Activated naive CD8-positive, alpha-beta T cell treated with anti-CD3 and anti-CD28 coated beads, Interleukin-2, amount 10 ng/mL, durations not matched to agents 7 days and 5 days (primary cell): ENCODE measurements at regions not wholly inside any gene's neighbourhood (a gene's known extent, or its start where the extent isn't known, plus 50 kb on each side); places are given as distances from the start of the nearest gene placed in this dataset.
"Not testable (repeated sequence)": the region's sequence is repeated elsewhere in the genome, so short reads cannot be mapped to it uniquely, and the experiment has no call there.

Experiments used
- ATAC-seq: fragments of 150-1000 bp; cut with Tn5 transposase; one replicate; pipeline ENCODE4 v1.10.0; 2021; ENCODE audit warnings: low read depth, moderate library complexity
- POLR2A ChIA-PET: fragments of 350-600 bp; sonication (Branson Sonifier 250); formaldehyde crosslinking; loops from one replicate; lab custom pipeline; 2021; ENCODE audit warnings: antibody characterized with exemption; lab: Charles Lee
- DNase-seq: peaks from one replicate; pipeline ENCODE4 v3.0.0; 2021
- H3K27ac Mint-ChIP-seq: one replicate; pipeline ENCODE4 v1.8.0; 2022; ENCODE audit warnings: mild to moderate bottlenecking, mixed read lengths
- H3K27me3 Mint-ChIP-seq: one replicate; pipeline ENCODE4 v1.8.0; 2022; ENCODE audit warnings: mild to moderate bottlenecking, moderate library complexity, mixed read lengths
- H3K36me3 Mint-ChIP-seq: one replicate; pipeline ENCODE4 v1.8.0; 2021; ENCODE audit warnings: mild to moderate bottlenecking, mixed read lengths
- H3K4me1 Mint-ChIP-seq: one replicate; pipeline ENCODE4 v1.8.0; 2021; ENCODE audit warnings: mixed read lengths
- H3K4me3 Mint-ChIP-seq: one replicate; pipeline ENCODE4 v1.8.0; 2022; ENCODE audit warnings: mild to moderate bottlenecking, moderate library complexity, mixed read lengths
- H3K9me3 Mint-ChIP-seq: one replicate; pipeline ENCODE4 v1.8.0; 2021; ENCODE audit warnings: mixed read lengths

DNA sequence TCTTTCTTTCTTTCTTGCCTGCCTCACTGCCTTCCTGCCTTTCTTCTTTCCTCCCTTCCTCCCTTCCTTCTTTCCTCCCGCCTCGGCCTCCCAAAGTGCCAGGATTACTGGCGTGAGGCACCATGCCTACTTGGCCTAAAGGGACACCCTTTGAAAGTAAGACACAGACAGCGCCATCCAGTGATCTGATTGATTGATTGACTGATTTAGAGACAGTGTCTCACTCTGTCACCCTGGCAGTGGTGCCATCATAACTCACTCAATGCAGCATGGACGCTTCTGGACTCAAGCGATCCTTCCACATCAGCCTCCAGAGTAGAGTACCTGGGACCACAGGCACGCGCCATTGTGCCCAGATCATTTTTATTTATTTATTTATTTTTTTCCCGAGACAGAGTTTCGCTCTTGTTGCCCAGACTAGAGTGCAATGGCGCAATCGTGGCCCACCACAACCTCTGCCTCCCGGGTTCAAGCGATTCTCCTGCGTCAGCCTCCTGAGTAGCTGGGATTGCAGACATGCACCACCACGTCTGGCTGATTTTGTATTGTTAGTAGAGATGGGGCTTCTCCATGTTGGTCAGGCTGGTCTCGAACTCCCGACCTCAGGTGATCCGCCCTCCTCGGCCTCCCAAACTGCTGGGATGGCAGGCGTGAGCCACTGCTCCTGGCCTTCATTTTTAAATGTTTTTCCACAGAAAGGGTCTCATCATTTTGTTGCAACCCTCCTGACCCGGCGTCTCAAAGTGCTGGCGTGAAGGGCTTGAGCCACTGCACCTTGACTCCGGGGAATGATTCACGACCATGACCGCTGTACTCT, 3914.7 kb upstream of the OR11H1 start:
- H3K27ac Mint-ChIP-seq, H3K27me3 Mint-ChIP-seq, H3K4me1 Mint-ChIP-seq, POLR2A ChIA-PET, DNase-seq, ATAC-seq, H3K4me3 Mint-ChIP-seq: not testable (repeated sequence)
- Mint-ChIP-seq H3K36me3 (peaks cover 12% of the 10 kb centered on the region), H3K9me3 (peaks cover 45% of the 10 kb centered on the region)

- DNase-seq (no peak), ATAC-seq (no peak)
- peaks cover 12% of the 10 kb centered on the region for H3K36me3 Mint-ChIP-seq
- POLR2A ChIA-PET, result no interaction called here
- no peak overlapping the region for H3K4me3 Mint-ChIP-seq
- H3K4me1 Mint-ChIP-seq, result no peaks in the 10 kb centered on the region
- H3K27me3 Mint-ChIP-seq, result no peaks in the 10 kb centered on the region
- peaks cover 47% of the 10 kb centered on the region for H3K9me3 Mint-ChIP-seq
- no peak overlapping the region for H3K27ac Mint-ChIP-seq
These were observed 3913.9 kb upstream of the OR11H1 start for GRCh38 chr22:11613898-11614755.

- ATAC-seq, H3K27me3 Mint-ChIP-seq, H3K4me3 Mint-ChIP-seq, POLR2A ChIA-PET, H3K4me1 Mint-ChIP-seq, H3K27ac Mint-ChIP-seq, DNase-seq: not testable (repeated sequence)
- peaks cover 18% of the 10 kb centered on the region for H3K36me3 Mint-ChIP-seq
- peaks cover 54% of the 10 kb centered on the region for H3K9me3 Mint-ChIP-seq
These were observed 3913.1 kb upstream of the OR11H1 start for GRCh38 chr22:11614798-11615433.

GRCh38 chr22:11616811-11617210, 3911.2 kb upstream of the OR11H1 start:
- H3K9me3 Mint-ChIP-seq, result peaks cover 60% of the 10 kb centered on the region
- H3K27me3 Mint-ChIP-seq, result no peaks in the 10 kb centered on the region
- POLR2A ChIA-PET, result no interaction called here
- ATAC-seq (no peak), DNase-seq (no peak)
- H3K4me1 Mint-ChIP-seq, result no peaks in the 10 kb centered on the region
- no peak overlapping the region for H3K4me3 Mint-ChIP-seq
- no peak overlapping the region for H3K27ac Mint-ChIP-seq
- peaks cover 21% of the 10 kb centered on the region for H3K36me3 Mint-ChIP-seq

GRCh38 chr22:11618322-11618662, 3909.7 kb upstream of the OR11H1 start:
- H3K27ac Mint-ChIP-seq, POLR2A ChIA-PET: not testable (repeated sequence)

GRCh38 chr22:11618688-11619087, 3909.3 kb upstream of the OR11H1 start:
- H3K4me1 Mint-ChIP-seq, ATAC-seq: not testable (repeated sequence)

More at GRCh38 chr22:11618322-11618662, 3909.7 kb upstream of the OR11H1 start:
- DNase-seq, ATAC-seq, H3K27me3 Mint-ChIP-seq, H3K4me3 Mint-ChIP-seq, H3K4me1 Mint-ChIP-seq: not testable (repeated sequence)
- H3K9me3 Mint-ChIP-seq, result peaks cover 55% of the 10 kb centered on the region
- H3K36me3 Mint-ChIP-seq, result peaks cover 21% of the 10 kb centered on the region

DNA sequence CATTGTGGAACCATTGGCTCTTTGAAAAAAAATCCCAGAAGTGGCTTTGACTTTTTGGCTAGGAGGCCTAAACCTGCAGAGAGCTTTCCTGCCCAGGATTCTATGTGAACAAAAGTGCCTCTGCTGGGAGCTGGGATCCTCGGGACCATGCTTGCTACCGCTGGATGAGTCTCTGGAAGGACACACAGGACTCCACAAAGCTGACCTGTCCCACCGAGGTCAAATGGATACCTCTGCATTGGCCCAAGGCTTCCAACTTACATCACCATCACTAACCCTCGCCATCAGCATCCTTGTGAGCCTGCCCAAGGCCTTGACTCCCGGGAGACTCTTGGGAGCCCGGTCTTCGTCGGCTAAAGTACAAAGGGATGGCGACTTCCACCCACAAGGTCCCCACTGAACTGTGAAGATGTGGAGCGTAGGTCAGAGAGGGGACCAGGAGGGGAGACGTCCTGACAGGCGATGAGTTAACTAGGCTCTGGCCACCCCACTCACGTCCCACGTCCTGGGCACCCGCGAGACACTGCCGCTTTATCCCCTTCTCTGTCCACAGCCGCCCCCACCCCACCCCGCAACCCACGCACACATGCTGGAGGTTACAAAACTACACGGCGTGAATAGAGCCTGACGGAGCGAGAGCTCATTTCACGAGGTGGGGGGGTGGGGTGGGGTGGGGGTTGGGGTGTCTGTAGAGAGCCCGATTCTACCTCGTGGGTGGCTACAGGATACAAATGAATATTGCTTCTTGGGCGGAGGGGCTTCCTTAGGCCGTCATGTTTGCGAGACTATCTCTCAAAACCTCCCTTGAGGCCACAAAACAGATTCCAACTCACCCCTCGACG, 3906.8 kb upstream of the OR11H1 start:
- H3K4me1 Mint-ChIP-seq, POLR2A ChIA-PET, H3K27ac Mint-ChIP-seq, DNase-seq, H3K4me3 Mint-ChIP-seq, ATAC-seq, H3K27me3 Mint-ChIP-seq: not testable (repeated sequence)
- Mint-ChIP-seq H3K36me3 (peaks cover 17% of the 10 kb centered on the region), H3K9me3 (peaks cover 54% of the 10 kb centered on the region)

More at GRCh38 chr22:11618688-11619087, 3909.3 kb upstream of the OR11H1 start:
- POLR2A ChIA-PET, H3K27ac Mint-ChIP-seq, H3K4me3 Mint-ChIP-seq, DNase-seq, H3K27me3 Mint-ChIP-seq: not testable (repeated sequence)
- Mint-ChIP-seq H3K36me3 (peaks cover 21% of the 10 kb centered on the region), H3K9me3 (peaks cover 55% of the 10 kb centered on the region)

GRCh38 chr22:11622774-11623173, 3905.2 kb upstream of the OR11H1 start:
- not testable (repeated sequence) for ATAC-seq

GRCh38 chr22:11625711-11626421, 3902.1 kb upstream of the OR11H1 start:
- peaks cover 34% of the 10 kb centered on the region for H3K9me3 Mint-ChIP-seq
- H3K4me3 Mint-ChIP-seq, ATAC-seq, H3K4me1 Mint-ChIP-seq, H3K27me3 Mint-ChIP-seq, DNase-seq, H3K36me3 Mint-ChIP-seq, POLR2A ChIA-PET, H3K27ac Mint-ChIP-seq: not testable (repeated sequence)

More at GRCh38 chr22:11622774-11623173, 3905.2 kb upstream of the OR11H1 start:
- H3K27ac Mint-ChIP-seq, H3K4me1 Mint-ChIP-seq, DNase-seq, H3K4me3 Mint-ChIP-seq, H3K27me3 Mint-ChIP-seq, POLR2A ChIA-PET: not testable (repeated sequence)
- Mint-ChIP-seq H3K36me3 (peaks cover 11% of the 10 kb centered on the region), H3K9me3 (peaks cover 44% of the 10 kb centered on the region)

- ATAC-seq (no peak), DNase-seq (no peak)
- POLR2A ChIA-PET, result no interaction called here
- Mint-ChIP-seq H3K36me3 (peaks cover 7% of the 10 kb centered on the region), H3K4me3 (no peak overlapping the region), H3K27me3 (no peaks in the 10 kb centered on the region), H3K27ac (no peak overlapping the region), H3K9me3 (peaks cover 33% of the 10 kb centered on the region), H3K4me1 (no peaks in the 10 kb centered on the region)
These were observed 3901.6 kb upstream of the OR11H1 start for GRCh38 chr22:11626422-11626773.

GRCh38 chr22:11627036-11627435, 3901.0 kb upstream of the OR11H1 start:
- H3K27me3 Mint-ChIP-seq, H3K27ac Mint-ChIP-seq, ATAC-seq, H3K36me3 Mint-ChIP-seq, DNase-seq, H3K4me3 Mint-ChIP-seq, POLR2A ChIA-PET, H3K4me1 Mint-ChIP-seq: not testable (repeated sequence)
- peaks cover 31% of the 10 kb centered on the region for H3K9me3 Mint-ChIP-seq

DNA sequence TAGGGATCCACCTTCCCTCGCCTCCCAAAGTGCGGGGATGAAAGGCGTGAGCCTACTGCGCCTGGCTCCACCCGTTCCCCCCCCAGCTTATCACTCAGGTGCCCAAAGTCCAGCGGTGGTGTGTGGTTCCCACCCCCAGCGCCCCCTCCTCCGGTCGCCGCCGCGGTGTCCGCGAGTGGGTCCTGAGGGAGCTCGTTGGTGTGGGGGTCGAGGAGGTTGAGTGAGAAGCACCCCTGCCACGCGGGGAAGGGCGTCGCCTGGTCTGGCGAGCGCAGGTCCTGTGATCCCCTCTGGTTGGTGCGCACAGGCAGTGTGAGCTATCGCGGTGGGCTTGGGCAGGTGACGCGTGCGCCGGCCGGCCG, 3900.6 kb upstream of the OR11H1 start:
- POLR2A ChIA-PET, result no interaction called here
- Mint-ChIP-seq H3K27me3 (no peaks in the 10 kb centered on the region), H3K27ac (no peak overlapping the region), H3K9me3 (peaks cover 28% of the 10 kb centered on the region), H3K4me1 (no peaks in the 10 kb centered on the region), H3K4me3 (no peak overlapping the region), H3K36me3 (peaks cover 7% of the 10 kb centered on the region)
- DNase-seq (no peak), ATAC-seq (no peak)
